ENCODE measurements at regions not wholly inside any gene's neighbourhood (a gene's known extent, or its start where the extent isn't known, plus 50 kb on each side); places are given as distances from the start of the nearest gene placed in this dataset.
A peak's percentile ranks its signal among the peaks of the same experiment; 100 is the strongest.

DNA sequence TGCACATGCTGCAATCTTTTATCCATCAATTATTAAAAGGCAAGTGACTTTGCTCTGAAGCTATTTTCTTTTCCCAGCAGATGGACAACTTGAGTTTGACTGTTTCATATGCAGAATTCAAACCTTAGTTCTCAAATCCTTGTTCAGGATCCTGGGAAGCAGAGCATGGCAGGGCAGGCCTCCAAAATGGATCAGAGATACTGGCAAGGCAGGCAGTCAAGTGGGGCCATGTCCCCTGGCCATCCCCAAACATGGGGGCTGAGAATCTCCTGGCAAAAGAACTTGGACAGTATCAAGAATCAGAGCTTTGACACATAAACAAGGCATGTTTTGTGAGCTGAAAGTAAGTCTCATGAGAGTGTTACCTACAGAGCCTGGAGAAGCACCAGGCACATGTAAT lies 122.9 kb upstream of the CTNNB1 start:
- no peaks in the 10 kb centered on the region for H3K79me2 ChIP-seq (ENCODE audit: control insufficient read depth, insufficient read depth, low read length)
- no peaks in the 10 kb centered on the region for H4K20me1 ChIP-seq (ENCODE audit: control insufficient read depth, extremely low read depth, insufficient read depth, low read length)
- no peak overlapping the region for H2AFZ ChIP-seq (ENCODE audit: low read length)
- H3K4me3 ChIP-seq (replicated peaks in 1 of 4; ENCODE audit: control extremely low read depth in 1 of 4, insufficient read depth in 1 of 4, low read depth in 3 of 4, low read length in 4 of 4), result no peak overlapping the region
- no peak overlapping the region for H3K9ac ChIP-seq (ENCODE audit: insufficient read depth, low read length)
- no peaks in the 10 kb centered on the region for H3K9me3 ChIP-seq (ENCODE audit: control insufficient read depth, insufficient read depth, low read depth, low read length)
- H3K27ac ChIP-seq (ENCODE audit: insufficient read depth, low read length), result no peak overlapping the region
- DNase-seq (ENCODE audit: low read depth in 2 of 2), result no peak
- no peak for TF ChIP-seq EZH2 (IDR thresholded peaks at IDR 0.05; ENCODE audit: low read length, missing control alignments)
- TF ChIP-seq, protein P1, sequence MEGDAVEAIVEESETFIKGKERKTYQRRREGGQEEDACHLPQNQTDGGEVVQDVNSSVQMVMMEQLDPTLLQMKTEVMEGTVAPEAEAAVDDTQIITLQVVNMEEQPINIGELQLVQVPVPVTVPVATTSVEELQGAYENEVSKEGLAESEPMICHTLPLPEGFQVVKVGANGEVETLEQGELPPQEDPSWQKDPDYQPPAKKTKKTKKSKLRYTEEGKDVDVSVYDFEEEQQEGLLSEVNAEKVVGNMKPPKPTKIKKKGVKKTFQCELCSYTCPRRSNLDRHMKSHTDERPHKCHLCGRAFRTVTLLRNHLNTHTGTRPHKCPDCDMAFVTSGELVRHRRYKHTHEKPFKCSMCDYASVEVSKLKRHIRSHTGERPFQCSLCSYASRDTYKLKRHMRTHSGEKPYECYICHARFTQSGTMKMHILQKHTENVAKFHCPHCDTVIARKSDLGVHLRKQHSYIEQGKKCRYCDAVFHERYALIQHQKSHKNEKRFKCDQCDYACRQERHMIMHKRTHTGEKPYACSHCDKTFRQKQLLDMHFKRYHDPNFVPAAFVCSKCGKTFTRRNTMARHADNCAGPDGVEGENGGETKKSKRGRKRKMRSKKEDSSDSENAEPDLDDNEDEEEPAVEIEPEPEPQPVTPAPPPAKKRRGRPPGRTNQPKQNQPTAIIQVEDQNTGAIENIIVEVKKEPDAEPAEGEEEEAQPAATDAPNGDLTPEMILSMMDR (conservative IDR thresholded peaks at IDR 0.05 in 1 of 2, IDR thresholded peaks at IDR 0.05 in 1 of 2; ENCODE audit: low read depth in 1 of 2, low read length in 2 of 2), result no peak
- H3K4me1 ChIP-seq (ENCODE audit: control insufficient read depth, extremely low read depth, insufficient read depth, low read length), result no peaks in the 10 kb centered on the region
- H3K4me2 ChIP-seq (ENCODE audit: extremely low read depth, insufficient read depth, low read length), result no peak overlapping the region
- H3K27me3 ChIP-seq (ENCODE audit: control insufficient read depth, insufficient read depth, low read length), result no peaks in the 10 kb centered on the region
- H3K36me3 ChIP-seq (ENCODE audit: control insufficient read depth, insufficient read depth, low read length), result no peaks in the 10 kb centered on the region

DNA sequence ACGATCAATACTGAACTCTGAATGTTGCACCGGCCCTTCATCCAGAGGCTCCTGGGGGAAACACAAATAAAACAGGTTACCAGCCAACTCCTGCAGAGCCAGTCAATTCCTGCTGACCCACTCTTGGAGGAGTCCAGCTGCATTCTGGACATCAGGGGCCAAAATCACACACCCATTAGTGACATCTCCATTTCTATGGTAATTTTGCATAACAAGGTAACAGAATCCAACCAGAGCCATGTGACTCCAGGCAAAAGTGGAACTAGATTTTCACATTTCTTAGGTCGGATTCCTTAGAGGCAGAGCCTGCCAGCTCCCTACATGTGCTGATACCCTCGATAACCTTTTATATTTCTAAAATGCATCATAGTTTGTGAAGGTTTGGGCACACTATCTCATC lies 119.2 kb upstream of the CTNNB1 start:
- H4K20me1 ChIP-seq (ENCODE audit: control insufficient read depth, extremely low read depth, insufficient read depth, low read length), result no peaks in the 10 kb centered on the region
- no peak for TF ChIP-seq EZH2 (IDR thresholded peaks at IDR 0.05; ENCODE audit: low read length, missing control alignments)
- TF ChIP-seq, protein P1 (conservative IDR thresholded peaks at IDR 0.05 in 1 of 2, IDR thresholded peaks at IDR 0.05 in 1 of 2; ENCODE audit: low read depth in 1 of 2, low read length in 2 of 2), result no peak
- no peaks in the 10 kb centered on the region for H3K36me3 ChIP-seq (ENCODE audit: control insufficient read depth, insufficient read depth, low read length)
- no peak overlapping the region for H2AFZ ChIP-seq (ENCODE audit: low read length)
- H3K4me2 ChIP-seq (ENCODE audit: extremely low read depth, insufficient read depth, low read length), result no peak overlapping the region
- no peaks in the 10 kb centered on the region for H3K4me1 ChIP-seq (ENCODE audit: control insufficient read depth, extremely low read depth, insufficient read depth, low read length)
- H3K27ac ChIP-seq (ENCODE audit: insufficient read depth, low read length), result no peak overlapping the region
- H3K9ac ChIP-seq (ENCODE audit: insufficient read depth, low read length), result no peak overlapping the region
- no peaks in the 10 kb centered on the region for H3K79me2 ChIP-seq (ENCODE audit: control insufficient read depth, insufficient read depth, low read length)
- H3K4me3 ChIP-seq (replicated peaks in 1 of 4; ENCODE audit: control extremely low read depth in 1 of 4, insufficient read depth in 1 of 4, low read depth in 3 of 4, low read length in 4 of 4), result no peak overlapping the region
- H3K9me3 ChIP-seq (ENCODE audit: control insufficient read depth, insufficient read depth, low read depth, low read length), result no peaks in the 10 kb centered on the region
- H3K27me3 ChIP-seq (ENCODE audit: control insufficient read depth, insufficient read depth, low read length), result no peaks in the 10 kb centered on the region
- DNase-seq (ENCODE audit: low read depth in 2 of 2), result no peak

DNA sequence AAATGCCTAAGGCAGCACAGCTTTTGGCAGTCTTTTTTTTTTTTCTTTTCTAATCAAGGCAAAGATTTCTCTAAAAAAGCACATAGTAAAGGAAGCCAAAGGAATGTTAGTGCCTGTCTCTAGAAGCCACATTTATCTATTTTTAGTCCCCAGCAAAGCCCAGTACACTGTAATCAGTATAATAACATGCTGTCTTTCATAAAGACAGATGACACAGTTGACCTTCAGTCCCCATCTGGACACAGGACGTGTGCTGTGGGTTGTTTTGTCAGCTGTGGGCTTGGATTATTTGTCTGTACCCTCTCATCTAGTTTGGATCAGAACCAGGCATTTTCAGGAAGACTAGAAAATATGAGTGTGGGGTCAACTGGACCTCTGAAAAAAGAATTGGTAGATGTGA lies 110.4 kb upstream of the CTNNB1 start:
- Histone ChIP-seq H3K4me3 (replicated peaks in 1 of 4; ENCODE audit: control extremely low read depth in 1 of 4, insufficient read depth in 1 of 4, low read depth in 3 of 4, low read length in 4 of 4) (no peak overlapping the region), H2AFZ (ENCODE audit: low read length) (no peak overlapping the region), H3K9ac (ENCODE audit: insufficient read depth, low read length) (no peak overlapping the region), H3K4me1 (ENCODE audit: control insufficient read depth, extremely low read depth, insufficient read depth, low read length) (no peaks in the 10 kb centered on the region), H3K4me2 (ENCODE audit: extremely low read depth, insufficient read depth, low read length) (no peak overlapping the region), H3K9me3 (ENCODE audit: control insufficient read depth, insufficient read depth, low read depth, low read length) (no peaks in the 10 kb centered on the region), H3K79me2 (ENCODE audit: control insufficient read depth, insufficient read depth, low read length) (no peaks in the 10 kb centered on the region), H3K36me3 (ENCODE audit: control insufficient read depth, insufficient read depth, low read length) (no peaks in the 10 kb centered on the region), H3K27me3 (ENCODE audit: control insufficient read depth, insufficient read depth, low read length) (no peaks in the 10 kb centered on the region), H4K20me1 (ENCODE audit: control insufficient read depth, extremely low read depth, insufficient read depth, low read length) (no peaks in the 10 kb centered on the region), H3K27ac (ENCODE audit: insufficient read depth, low read length) (no peak overlapping the region)
- TF ChIP-seq, protein P1 (conservative IDR thresholded peaks at IDR 0.05 in 1 of 2, IDR thresholded peaks at IDR 0.05 in 1 of 2; ENCODE audit: low read depth in 1 of 2, low read length in 2 of 2), result no peak
- no peak for TF ChIP-seq EZH2 (IDR thresholded peaks at IDR 0.05; ENCODE audit: low read length, missing control alignments)
- peak in 1 of 2 donors; percentile 4 for DNase-seq (ENCODE audit: low read depth in 2 of 2)

All from fibroblast of lung (primary cell).